ENCODE measurements at regions not wholly inside any gene's neighbourhood (a gene's known extent, or its start where the extent isn't known, plus 50 kb on each side); places are given as distances from the start of the nearest gene placed in this dataset.

- no peak for TF ChIP-seq CTCF (IDR thresholded peaks at IDR 0.05; ENCODE audit: insufficient read depth, low read length, poor library complexity, severe bottlenecking)
- no peak for TF ChIP-seq EZH2phosphoT487 (conservative IDR thresholded peaks at IDR 0.05; ENCODE audit: low read length)
These were observed 281.1 kb upstream of the RTL1 start for GRCh38 chr14:101184572-101184971.
